ENCODE measurements at regions not wholly inside any gene's neighbourhood (a gene's known extent, or its start where the extent isn't known, plus 50 kb on each side); places are given as distances from the start of the nearest gene placed in this dataset.

- TF ChIP-seq CTCF (IDR thresholded peaks at IDR 0.05) (no peak), POLR2A (IDR thresholded peaks at IDR 0.05) (no peak)
Observed at GRCh38 chr10:130990486-130990885, 321.0 kb downstream of the TCERG1L start.
